Suprapubic skin (tissue), 4 donors: ENCODE measurements at regions not wholly inside any gene's neighbourhood (a gene's known extent, or its start where the extent isn't known, plus 50 kb on each side); places are given as distances from the start of the nearest gene placed in this dataset.

Experiments used
- DNase-seq, 2 donors: peaks; one replicate each; pipeline ENCODE4 v3.0.0-alpha.2; 2019; ENCODE audit warnings: low spot score in 2 of 2
- H3K27ac ChIP-seq: fragments of 200-600 bp; sonication (generic); one replicate; pipeline ENCODE4 v1.5.1; 2019
- H3K27me3 ChIP-seq: fragments of 200-600 bp; sonication (generic); one replicate; pipeline ENCODE4 v1.5.1; 2019
- H3K36me3 ChIP-seq: fragments of 200-600 bp; sonication (generic); one replicate; pipeline ENCODE4 v1.5.1; 2019
- H3K4me1 ChIP-seq: fragments of 200-600 bp; sonication (generic); one replicate; pipeline ENCODE4 v1.5.1; 2019
- H3K4me3 ChIP-seq: fragments of 200-600 bp; sonication (generic); one replicate; pipeline ENCODE4 v1.5.1; 2019; ENCODE audit warnings: mild to moderate bottlenecking
- H3K9me3 ChIP-seq: fragments of 200-600 bp; sonication (generic); one replicate; pipeline ENCODE4 v1.5.1; 2019
- CTCF ChIP-seq, 2 donors: fragments of 200-600 bp in 1 of 2; fragments of 450-650 bp in 1 of 2; sonication (generic) in 1 of 2; IDR thresholded peaks; one replicate each; pipeline ENCODE4 v1.5.1; 2016 to 2019; ENCODE audit warnings: antibody characterized with exemption in 2 of 2, mild to moderate bottlenecking in 1 of 2, moderate library complexity in 1 of 2
- EP300 ChIP-seq: sonication (generic); formaldehyde crosslinking; IDR thresholded peaks from one replicate; pipeline ENCODE4 v1.6.1; 2017; ENCODE audit warnings: antibody characterized with exemption
- POLR2A ChIP-seq, 2 donors: fragments of 450-650 bp; IDR thresholded peaks; one replicate each; pipeline ENCODE4 v1.6.1; 2017; ENCODE audit warnings: antibody characterized with exemption in 2 of 2, mild to moderate bottlenecking in 2 of 2, moderate library complexity in 2 of 2
- POLR2AphosphoS5 ChIP-seq, 3 donors: sonication (generic); formaldehyde crosslinking; IDR thresholded peaks; one replicate each; pipeline ENCODE4 v1.6.1; 2017; ENCODE audit warnings: antibody characterized with exemption in 3 of 3
- WGBS: methylation state at CpG from one replicate; pipeline ENCODE4 v1.1.5; 2018; 5-methylcytosine and 5-hydroxymethylcytosine counted together

DNA sequence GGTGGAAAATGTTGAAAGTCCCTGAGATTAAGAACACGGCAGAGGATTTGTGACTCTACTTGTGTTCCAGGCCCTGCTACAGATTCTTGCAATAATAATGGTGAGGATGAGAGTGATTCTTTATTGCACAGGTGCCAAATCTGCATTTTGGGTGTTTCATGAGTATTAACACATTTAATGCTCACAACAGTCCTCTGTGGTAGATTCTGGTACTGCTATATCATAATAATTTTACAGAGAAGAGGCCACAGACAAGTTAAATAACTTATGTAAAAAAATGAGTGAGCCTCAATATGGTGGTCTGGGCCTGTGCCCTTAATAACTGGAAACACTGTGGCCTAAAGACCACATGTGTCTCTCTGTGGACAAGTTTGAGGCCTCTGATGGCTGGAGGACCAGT, 124.3 kb downstream of the C4orf33 start:
- Histone ChIP-seq H3K4me1 (no peaks in the 10 kb centered on the region), H3K36me3 (no peaks in the 10 kb centered on the region), H3K4me3 (no peak overlapping the region), H3K27ac (no peak overlapping the region), H3K27me3 (no peaks in the 10 kb centered on the region), H3K9me3 (no peaks in the 10 kb centered on the region)
- WGBS: 91% methylated on average over 1 of the region's 1 CpG
- no peak for DNase-seq
- TF ChIP-seq POLR2A (IDR thresholded peaks at IDR 0.05) (no peak), CTCF (IDR thresholded peaks at IDR 0.05) (no peak), EP300 (no peak), POLR2AphosphoS5 (IDR thresholded peaks at IDR 0.05) (no peak)

DNA sequence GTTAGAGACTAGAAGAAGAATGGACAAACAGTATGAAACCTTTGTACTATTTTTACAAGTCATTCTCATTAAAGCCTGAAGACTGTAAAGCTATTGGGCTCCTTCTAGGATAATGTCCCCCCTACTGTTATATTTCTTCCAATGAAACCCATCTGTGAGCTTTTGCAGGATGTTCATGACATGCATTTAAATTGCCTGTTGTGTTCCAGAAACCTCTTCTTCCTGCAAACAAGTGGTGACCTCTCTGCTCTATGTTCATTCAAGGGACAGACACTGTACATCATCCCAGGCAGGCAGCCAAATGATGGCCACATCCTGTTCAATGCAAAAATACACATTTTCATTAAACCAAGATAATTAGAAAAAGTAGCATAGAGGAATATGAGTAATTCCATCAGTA, 128.0 kb downstream of the C4orf33 start:
- Histone ChIP-seq H3K36me3 (no peaks in the 10 kb centered on the region), H3K27ac (no peak overlapping the region), H3K4me1 (no peaks in the 10 kb centered on the region), H3K27me3 (no peaks in the 10 kb centered on the region), H3K9me3 (no peaks in the 10 kb centered on the region), H3K4me3 (no peak overlapping the region)
- no peak for DNase-seq
- TF ChIP-seq EP300 (no peak), POLR2AphosphoS5 (IDR thresholded peaks at IDR 0.05) (no peak), POLR2A (IDR thresholded peaks at IDR 0.05) (no peak), CTCF (IDR thresholded peaks at IDR 0.05) (no peak)

GRCh38 chr4:129230846-129231245, 134.9 kb downstream of the C4orf33 start:
- H3K4me3 ChIP-seq: no peak overlapping the region
- no peaks in the 10 kb centered on the region for H3K4me1 ChIP-seq
- no peak for DNase-seq
- no peaks in the 10 kb centered on the region for H3K27me3 ChIP-seq
- TF ChIP-seq CTCF (IDR thresholded peaks at IDR 0.05) (no peak), POLR2AphosphoS5 (IDR thresholded peaks at IDR 0.05) (no peak), POLR2A (IDR thresholded peaks at IDR 0.05) (no peak), EP300 (no peak)
- no peaks in the 10 kb centered on the region for H3K36me3 ChIP-seq
- no peak overlapping the region for H3K27ac ChIP-seq
- H3K9me3 ChIP-seq: no peaks in the 10 kb centered on the region
- 74% methylated on average over 4 of the region's 4 CpGs for WGBS

GRCh38 chr4:129231945-129232588, 136.1 kb downstream of the C4orf33 start:
- no peak overlapping the region for H3K4me3 ChIP-seq
- H3K27ac ChIP-seq: no peak overlapping the region
- no peaks in the 10 kb centered on the region for H3K27me3 ChIP-seq
- WGBS: 85% methylated on average over 2 of the region's 2 CpGs
- no peaks in the 10 kb centered on the region for H3K36me3 ChIP-seq
- H3K9me3 ChIP-seq: no peaks in the 10 kb centered on the region
- H3K4me1 ChIP-seq: no peaks in the 10 kb centered on the region
- no peak for DNase-seq
- TF ChIP-seq POLR2AphosphoS5 (IDR thresholded peaks at IDR 0.05) (no peak), POLR2A (IDR thresholded peaks at IDR 0.05) (no peak), EP300 (no peak), CTCF (IDR thresholded peaks at IDR 0.05) (no peak)

DNA sequence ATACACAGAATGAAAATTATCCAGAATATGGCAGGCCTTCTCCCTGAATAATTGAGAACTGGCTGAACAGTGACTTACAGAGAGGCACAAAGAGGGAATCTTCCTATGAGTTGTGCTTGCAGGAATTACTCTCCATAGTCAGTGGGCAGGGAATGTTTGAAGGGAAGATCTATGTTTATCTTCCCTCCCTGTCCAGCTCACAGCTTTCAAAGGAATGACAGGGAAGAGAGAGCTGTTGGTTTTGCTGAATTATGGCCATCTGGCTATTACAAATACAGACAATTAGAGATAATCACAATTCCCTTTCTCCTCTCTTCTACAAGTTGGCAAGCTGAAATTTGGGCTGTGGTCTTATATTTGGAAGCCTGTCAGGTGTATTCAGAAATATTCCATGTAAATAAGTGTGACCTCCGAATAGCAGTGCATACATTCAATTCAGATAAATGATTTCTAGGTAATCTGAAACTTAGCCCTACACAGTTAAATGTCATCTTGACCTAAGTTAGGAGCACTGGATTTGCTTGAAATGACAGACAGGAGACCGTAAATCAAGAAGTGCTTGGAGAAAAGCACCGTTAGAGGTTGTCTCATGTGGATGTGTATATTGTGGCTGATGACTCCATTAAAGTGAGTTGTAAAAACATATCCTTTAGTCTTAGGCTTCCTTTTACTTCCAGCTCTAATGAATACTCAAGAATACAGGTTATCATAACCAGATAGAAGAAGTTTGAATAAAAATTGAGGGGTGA, 136.8 kb downstream of the C4orf33 start:
- WGBS: 43% methylated on average over 3 of the region's 3 CpGs
- no peak overlapping the region for H3K4me3 ChIP-seq
- TF ChIP-seq CTCF (IDR thresholded peaks at IDR 0.05) (no peak), POLR2AphosphoS5 (IDR thresholded peaks at IDR 0.05) (no peak), POLR2A (IDR thresholded peaks at IDR 0.05) (no peak), EP300 (no peak)
- H3K9me3 ChIP-seq: no peaks in the 10 kb centered on the region
- DNase-seq: no peak
- H3K27me3 ChIP-seq: no peaks in the 10 kb centered on the region
- no peaks in the 10 kb centered on the region for H3K36me3 ChIP-seq
- H3K27ac ChIP-seq: no peak overlapping the region
- no peaks in the 10 kb centered on the region for H3K4me1 ChIP-seq
